Activated T-cell treated with anti-CD3 and anti-CD28 coated beads, Interleukin-2, amount 50 U/mL, for 72 hours (primary cell): ENCODE measurements at regions not wholly inside any gene's neighbourhood (a gene's known extent, or its start where the extent isn't known, plus 50 kb on each side); places are given as distances from the start of the nearest gene placed in this dataset.

Experiments used
- ATAC-seq, 2 donors: fragments of 150-1000 bp; cut with Tn5 transposase; replicated peaks in 1 of 2; 2 replicates each; pipeline ENCODE4 v1.10.0; 2021; ENCODE audit warnings: moderate library complexity in 2 of 2, mild to moderate bottlenecking in 1 of 2
- DNase-seq, 2 donors: peaks; one replicate each; pipeline ENCODE4 v3.0.0; 2021 to 2022; ENCODE audit warnings: mixed read lengths in 1 of 2
- H3K27ac Mint-ChIP-seq: one replicate; pipeline ENCODE4 v1.8.0; 2022; ENCODE audit warnings: mild to moderate bottlenecking, moderate library complexity, mixed read lengths
- H3K27me3 Mint-ChIP-seq: one replicate; pipeline ENCODE4 v1.8.0; 2022; ENCODE audit warnings: low read depth, mixed read lengths
- H3K36me3 Mint-ChIP-seq, 2 donors: one replicate each; pipeline ENCODE4 v1.8.0; 2022; ENCODE audit warnings: mixed read lengths in 2 of 2, mild to moderate bottlenecking in 1 of 2; ENCODE audit not compliant: insufficient read depth in 2 of 2
- H3K4me1 Mint-ChIP-seq: one replicate; pipeline ENCODE4 v1.8.0; 2022; ENCODE audit warnings: low read depth, mixed read lengths
- H3K4me3 Mint-ChIP-seq, 2 donors: one replicate each; pipeline ENCODE4 v1.8.0; 2022; ENCODE audit warnings: mild to moderate bottlenecking in 2 of 2, mixed read lengths in 2 of 2, moderate library complexity in 2 of 2
- H3K9me3 Mint-ChIP-seq, 2 donors: one replicate each; pipeline ENCODE4 v1.8.0; 2022; ENCODE audit warnings: mixed read lengths in 2 of 2

DNA sequence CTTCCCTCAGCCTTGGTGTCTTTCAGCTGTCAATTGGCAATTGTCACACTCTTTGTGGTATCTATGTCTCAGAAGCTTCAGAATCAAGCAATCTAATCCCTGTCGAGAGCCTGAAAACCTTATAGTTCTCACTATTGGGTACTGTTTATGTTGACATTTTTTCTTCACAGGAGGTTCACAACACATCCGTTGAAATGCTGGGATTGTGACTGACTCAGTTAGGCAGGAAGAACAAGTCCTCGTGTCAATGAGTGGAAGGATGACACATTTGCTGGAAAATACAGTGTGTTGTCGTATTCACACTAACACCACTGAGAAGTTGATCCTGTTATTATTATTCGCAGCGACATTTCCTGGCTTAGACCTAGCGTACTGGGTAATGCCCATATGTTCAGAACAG is 163.9 kb upstream of the CITED2 start:
- H3K4me3 Mint-ChIP-seq, result no peak overlapping the region
- H3K27me3 Mint-ChIP-seq, result no peaks in the 10 kb centered on the region
- no peaks in the 10 kb centered on the region for H3K9me3 Mint-ChIP-seq
- no peak for ATAC-seq
- no peak for DNase-seq
- H3K4me1 Mint-ChIP-seq, result peaks cover 38% of the 10 kb centered on the region
- no peak overlapping the region for H3K27ac Mint-ChIP-seq
- peaks cover 0 to 2% of the 10 kb centered on the region in 2 donors for H3K36me3 Mint-ChIP-seq

- ATAC-seq (no peak), DNase-seq (no peak)
- no peak overlapping the region for H3K27ac Mint-ChIP-seq
- H3K27me3 Mint-ChIP-seq, result no peaks in the 10 kb centered on the region
- no peak overlapping the region for H3K4me3 Mint-ChIP-seq
- H3K4me1 Mint-ChIP-seq, result peaks cover 40% of the 10 kb centered on the region
- peaks cover 0 to 2% of the 10 kb centered on the region in 2 donors for H3K36me3 Mint-ChIP-seq
- H3K9me3 Mint-ChIP-seq, result no peaks in the 10 kb centered on the region
Observed at GRCh38 chr6:139536751-139537617, 162.5 kb upstream of the CITED2 start.

- H3K4me3 Mint-ChIP-seq, result peak overlapping the region; percentile 68 to 88
- no peaks in the 10 kb centered on the region for H3K9me3 Mint-ChIP-seq
- peak overlapping the region; percentile 96 for H3K27ac Mint-ChIP-seq
- peaks cover 0 to 3% of the 10 kb centered on the region in 2 donors for H3K36me3 Mint-ChIP-seq
- H3K4me1 Mint-ChIP-seq, result peaks cover 37% of the 10 kb centered on the region
- H3K27me3 Mint-ChIP-seq, result no peaks in the 10 kb centered on the region
- peak; percentile 15 to 17 for ATAC-seq
- no peak for DNase-seq
Observed at GRCh38 chr6:139534472-139535115, 160.1 kb upstream of the CITED2 start.

DNA sequence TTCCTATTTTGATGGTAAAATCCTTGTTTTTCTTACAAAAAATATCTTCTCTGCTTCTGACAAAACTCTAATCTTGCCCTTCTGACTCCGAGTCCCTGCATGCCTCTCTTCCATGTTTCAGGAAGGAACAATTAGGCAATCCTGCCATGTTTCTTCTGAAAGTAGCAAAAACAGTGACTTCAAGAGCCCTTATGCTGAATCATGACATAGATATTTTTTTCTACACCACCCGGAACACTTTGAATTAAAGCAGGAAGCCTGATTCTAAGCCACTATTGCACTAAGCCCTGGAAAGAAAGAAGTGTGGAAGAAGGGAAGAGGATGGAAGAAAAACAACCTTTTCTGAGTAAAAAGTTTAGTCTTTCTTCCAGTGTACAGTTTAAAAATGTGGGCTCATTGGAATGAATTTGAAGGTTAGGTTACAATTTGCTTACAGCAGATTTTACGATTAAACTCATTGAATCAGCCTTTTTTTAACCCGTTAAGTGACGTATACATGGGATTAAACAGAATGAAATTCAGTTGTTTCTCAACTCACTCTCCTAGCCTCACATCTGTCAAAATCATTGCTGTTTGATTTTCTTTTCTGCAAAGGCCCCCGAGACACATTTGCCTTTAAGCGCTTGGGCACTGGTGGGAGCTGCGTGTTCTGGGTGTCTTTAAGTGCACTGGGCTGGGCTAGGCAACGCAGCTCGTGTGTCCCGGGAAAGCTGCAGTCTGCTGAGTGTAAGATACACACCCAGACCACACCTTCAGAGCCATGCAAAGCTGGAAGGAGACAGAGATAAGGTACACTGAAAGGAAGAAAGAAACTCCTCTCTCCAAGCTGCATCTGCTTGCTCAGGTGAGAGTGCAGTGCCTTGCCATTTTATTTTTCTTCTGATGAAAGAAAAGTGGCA is 159.4 kb upstream of the CITED2 start:
- DNase-seq, result no peak
- H3K36me3 Mint-ChIP-seq, result peaks cover 1 to 4% of the 10 kb centered on the region in 2 donors
- peak overlapping the region; percentile 96 for H3K27ac Mint-ChIP-seq
- H3K4me3 Mint-ChIP-seq, result peak overlapping the region; percentile 68 to 88
- peak in 1 of 2 donors; percentile 1 for ATAC-seq
- peaks cover 38% of the 10 kb centered on the region for H3K4me1 Mint-ChIP-seq
- peaks cover 0 to 2% of the 10 kb centered on the region in 2 donors for H3K9me3 Mint-ChIP-seq
- no peaks in the 10 kb centered on the region for H3K27me3 Mint-ChIP-seq

DNA sequence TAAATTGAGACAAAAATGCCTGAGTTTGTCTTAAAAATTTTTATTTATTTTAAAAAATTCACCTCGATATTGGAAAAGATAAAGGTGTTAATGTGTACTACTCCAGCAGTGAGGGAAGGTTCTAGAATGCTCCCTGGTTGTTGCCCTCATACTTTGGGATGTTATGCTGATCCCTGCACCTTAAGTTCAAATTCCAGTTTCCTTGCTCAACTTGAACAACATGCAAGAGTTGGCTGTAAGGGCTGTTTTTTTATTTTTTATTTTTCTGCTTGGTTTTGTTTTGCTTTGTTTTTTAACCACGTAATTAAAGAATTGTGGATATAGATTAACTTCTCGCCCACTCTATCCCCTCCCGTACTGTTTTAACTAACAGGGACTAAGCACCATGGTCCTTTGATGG is 158.7 kb upstream of the CITED2 start:
- H3K27ac Mint-ChIP-seq, result peak overlapping the region; percentile 83
- peak overlapping the region; percentile 48 to 88 for H3K4me3 Mint-ChIP-seq
- H3K27me3 Mint-ChIP-seq, result no peaks in the 10 kb centered on the region
- ATAC-seq (no peak), DNase-seq (no peak)
- peaks cover 1 to 4% of the 10 kb centered on the region in 2 donors for H3K36me3 Mint-ChIP-seq
- peaks cover 44% of the 10 kb centered on the region for H3K4me1 Mint-ChIP-seq
- peaks cover 0 to 2% of the 10 kb centered on the region in 2 donors for H3K9me3 Mint-ChIP-seq

DNA sequence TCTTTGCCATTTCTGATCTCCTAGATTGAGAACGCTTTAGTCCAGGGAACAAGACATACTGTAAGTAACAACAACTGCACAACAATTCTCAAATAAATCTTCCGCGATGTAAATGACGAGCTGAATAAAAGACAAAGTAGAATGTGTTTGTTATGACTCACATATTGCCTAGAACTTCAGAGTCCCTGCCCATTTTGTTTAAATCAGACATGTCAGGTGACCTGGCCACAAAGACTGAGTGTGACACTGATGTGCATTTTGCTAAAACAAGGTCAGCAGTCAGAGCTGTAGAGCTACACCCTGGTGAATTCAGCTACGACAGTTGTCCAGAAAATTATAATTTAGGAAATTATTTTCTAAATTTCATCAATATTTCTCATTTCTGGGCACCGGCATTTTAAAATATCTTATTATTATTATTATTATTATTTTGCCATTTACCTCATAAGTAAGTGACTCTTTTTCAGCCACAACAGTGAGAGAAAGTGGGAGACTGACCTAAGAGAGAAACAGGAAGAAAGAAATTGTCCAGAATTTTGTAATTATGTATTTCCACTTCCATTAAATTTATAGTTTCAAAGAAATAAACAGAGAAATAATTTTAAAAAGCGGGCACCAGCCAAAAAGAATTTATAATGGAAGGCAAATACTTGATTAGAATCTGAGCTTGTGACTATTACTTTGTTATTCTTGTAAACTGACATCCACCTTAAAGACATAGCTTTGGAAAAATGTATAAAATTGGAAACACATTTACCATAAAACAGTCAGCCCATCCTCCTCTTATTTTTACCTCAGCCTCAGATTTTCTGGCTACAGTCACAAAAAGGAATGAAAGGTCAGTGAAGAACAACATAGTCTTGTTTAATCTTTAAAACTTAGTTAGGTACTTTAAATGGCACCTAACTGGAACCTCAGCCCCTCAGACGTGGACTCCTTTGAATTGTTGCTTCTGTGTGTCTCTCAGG is 157.0 kb upstream of the CITED2 start:
- H3K4me1 Mint-ChIP-seq, result peaks cover 50% of the 10 kb centered on the region
- ATAC-seq (peak; percentile 94 to 97), DNase-seq (peak; percentile 28 to 51)

DNA sequence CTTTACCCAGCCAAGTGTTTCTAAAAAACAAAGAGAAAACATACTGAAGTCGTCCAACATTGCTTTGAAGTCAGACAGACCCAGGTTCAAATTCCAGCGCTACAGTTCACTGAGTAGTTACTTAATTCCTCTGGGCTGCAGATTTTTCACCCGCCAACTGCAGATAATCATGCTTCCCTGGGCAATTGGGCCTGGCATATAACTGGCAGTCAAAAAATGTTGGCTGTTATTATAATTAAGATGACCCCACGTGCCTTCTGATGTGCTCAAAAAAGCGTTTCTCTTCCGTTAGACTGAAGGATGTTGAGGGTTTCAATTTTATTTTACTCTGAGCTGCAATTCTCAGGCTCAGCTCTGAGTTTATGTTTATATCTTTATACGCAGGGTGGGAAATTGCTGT is 156.1 kb upstream of the CITED2 start:
- Mint-ChIP-seq H3K9me3 (peaks cover 0 to 7% of the 10 kb centered on the region in 2 donors), H3K27ac (peak overlapping the region; percentile 91), H3K36me3 (peaks cover 1 to 6% of the 10 kb centered on the region in 2 donors), H3K4me3 (peak overlapping the region; percentile 72 to 83), H3K4me1 (peaks cover 50% of the 10 kb centered on the region), H3K27me3 (no peaks in the 10 kb centered on the region)
- DNase-seq (no peak), ATAC-seq (peak in 1 of 2 donors; percentile 32)

More for the DNA sequence above, 157.0 kb upstream of the CITED2 start:
- Mint-ChIP-seq H3K27me3 (no peaks in the 10 kb centered on the region), H3K9me3 (peaks cover 0 to 7% of the 10 kb centered on the region in 2 donors), H3K4me3 (peak overlapping the region; percentile 72 to 83), H3K36me3 (peaks cover 1 to 6% of the 10 kb centered on the region in 2 donors), H3K27ac (peak overlapping the region; percentile 91)

DNA sequence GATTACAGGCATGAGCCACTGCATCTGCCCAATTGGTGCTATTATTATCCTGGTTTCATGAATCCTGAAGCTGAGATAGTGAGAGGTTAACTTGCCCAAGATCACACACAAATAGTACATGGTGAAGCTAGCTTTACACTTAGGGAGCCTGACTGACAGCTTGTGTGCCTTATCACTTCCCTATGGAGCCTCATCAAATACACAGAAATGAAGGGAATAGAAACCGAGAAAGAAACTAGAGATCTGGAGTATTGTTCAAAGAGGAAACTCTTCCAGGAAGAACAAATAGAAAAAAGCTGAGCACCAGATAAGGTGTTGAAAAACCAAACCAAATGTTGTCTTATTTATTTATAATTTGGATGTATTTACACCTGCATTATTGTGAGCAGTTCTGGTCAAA is 155.0 kb upstream of the CITED2 start:
- no peak for DNase-seq
- Mint-ChIP-seq H3K4me1 (peaks cover 45% of the 10 kb centered on the region), H3K9me3 (peaks cover 0 to 7% of the 10 kb centered on the region in 2 donors), H3K27me3 (peaks cover 5% of the 10 kb centered on the region), H3K36me3 (peaks cover 1 to 6% of the 10 kb centered on the region in 2 donors), H3K4me3 (peak overlapping the region in 1 of 2 donors; percentile 1), H3K27ac (peak overlapping the region; percentile 54)
- no peak for ATAC-seq

- Mint-ChIP-seq H3K27me3 (peaks cover 8% of the 10 kb centered on the region), H3K4me3 (peak overlapping the region in 1 of 2 donors; percentile 68), H3K36me3 (peaks cover 1 to 5% of the 10 kb centered on the region in 2 donors), H3K4me1 (peaks cover 35% of the 10 kb centered on the region), H3K27ac (peak overlapping the region; percentile 92), H3K9me3 (peaks cover 0 to 8% of the 10 kb centered on the region in 2 donors)
- ATAC-seq (no peak), DNase-seq (no peak)
Observed at GRCh38 chr6:139528471-139528870, 154.0 kb upstream of the CITED2 start.

DNA sequence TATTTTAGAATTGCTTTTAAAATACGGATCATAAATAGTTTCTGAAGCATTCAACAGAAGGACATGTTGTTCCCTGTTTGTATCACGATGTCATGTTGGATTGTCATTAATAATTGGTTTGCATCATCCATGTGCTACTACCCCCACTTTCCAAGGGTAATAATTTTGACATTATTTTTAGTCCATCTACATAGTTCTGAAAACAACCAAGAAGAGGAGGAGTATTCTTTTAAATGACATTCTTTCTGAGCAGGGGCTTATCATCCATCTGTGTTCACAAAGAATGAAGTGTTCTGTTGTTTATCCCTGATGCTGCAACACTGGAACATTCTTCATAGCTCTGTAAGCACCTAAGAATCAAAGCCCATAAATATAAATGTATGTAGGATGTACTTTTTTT is 151.0 kb upstream of the CITED2 start:
- Mint-ChIP-seq H3K27ac (no peak overlapping the region), H3K36me3 (peaks cover 1 to 7% of the 10 kb centered on the region in 2 donors), H3K4me3 (no peak overlapping the region), H3K27me3 (peaks cover 20% of the 10 kb centered on the region), H3K4me1 (peaks cover 30% of the 10 kb centered on the region), H3K9me3 (peaks cover 2 to 10% of the 10 kb centered on the region in 2 donors)
- DNase-seq (no peak), ATAC-seq (no peak)

DNA sequence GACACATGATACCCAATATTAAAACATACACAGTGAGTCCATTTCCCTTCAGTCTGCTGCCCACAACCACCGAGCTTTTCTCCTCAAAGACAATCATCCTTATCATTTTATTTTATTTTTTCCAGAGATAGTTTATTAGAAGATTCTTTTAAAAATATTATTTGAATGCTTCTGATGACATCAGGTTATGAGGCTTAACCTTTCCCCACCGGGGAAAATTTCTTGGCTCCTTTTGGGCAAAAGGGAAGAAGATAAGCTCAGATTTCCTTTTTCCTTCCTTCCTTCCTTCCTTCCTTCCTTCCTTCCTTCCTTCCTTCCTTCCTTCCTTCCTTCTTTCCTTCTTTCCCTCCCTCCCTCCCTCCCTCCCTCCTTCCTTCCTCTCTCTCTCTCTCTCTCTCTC is 149.5 kb upstream of the CITED2 start:
- H3K4me3 Mint-ChIP-seq, result no peak overlapping the region
- H3K27me3 Mint-ChIP-seq, result peaks cover 31% of the 10 kb centered on the region
- H3K36me3 Mint-ChIP-seq, result peaks cover 1 to 5% of the 10 kb centered on the region in 2 donors
- no peak for ATAC-seq
- peaks cover 36% of the 10 kb centered on the region for H3K4me1 Mint-ChIP-seq
- peaks cover 2 to 8% of the 10 kb centered on the region in 2 donors for H3K9me3 Mint-ChIP-seq
- DNase-seq, result no peak
- no peak overlapping the region for H3K27ac Mint-ChIP-seq
